ENCODE measurements at regions not wholly inside any gene's neighbourhood (a gene's known extent, or its start where the extent isn't known, plus 50 kb on each side); places are given as distances from the start of the nearest gene placed in this dataset.

DNA sequence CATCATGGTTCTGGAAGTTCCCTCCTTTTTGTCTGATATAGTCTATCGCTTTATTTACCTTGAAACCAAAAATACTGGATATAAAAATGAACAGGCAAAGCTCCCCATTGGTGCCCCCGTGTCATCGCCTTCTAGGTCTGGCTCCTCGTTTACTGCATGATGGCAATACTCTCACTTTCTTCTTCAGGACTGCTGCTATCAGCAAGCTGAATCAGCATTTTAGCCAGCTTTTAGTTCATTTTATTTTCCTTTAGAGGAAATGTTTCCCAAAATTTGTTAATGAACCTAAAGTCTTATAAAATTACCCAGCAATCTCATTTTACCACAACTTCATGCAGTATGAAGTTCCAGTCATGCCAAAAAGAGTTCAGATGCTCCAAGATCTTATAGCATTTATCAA, 80.5 kb downstream of the ZIC3 start:
- Histone ChIP-seq H3K27me3 (replicated peaks in 1 of 4; ENCODE audit: control extremely low read depth in 1 of 4, control insufficient read depth in 3 of 4, insufficient read depth in 4 of 4, low read length in 3 of 4) (no peaks in the 10 kb centered on the region), H3K9ac (ENCODE audit: low read length) (no peak overlapping the region), H2AFZ (ENCODE audit: insufficient read depth, low read depth, low read length, poor library complexity, severe bottlenecking) (no peak overlapping the region), H4K20me1 (ENCODE audit: control insufficient read depth, insufficient read depth, low read length, poor library complexity, severe bottlenecking) (no peaks in the 10 kb centered on the region), H3K27ac (ENCODE audit: low read length in 2 of 2) (no peak overlapping the region), H3K4me3 (ENCODE audit: control extremely low read depth in 1 of 5, extremely low read depth in 1 of 5, insufficient read depth in 1 of 5, low read depth in 2 of 5, low read length in 4 of 5) (no peak overlapping the region), H3K9me3 (ENCODE audit: control extremely low read depth in 1 of 3, control insufficient read depth in 2 of 3, insufficient read depth in 1 of 3, low read length in 2 of 3) (no peaks in the 10 kb centered on the region), H3K4me1 (ENCODE audit: control insufficient read depth in 2 of 2, insufficient read depth in 2 of 2, low read length in 2 of 2) (no peaks in the 10 kb centered on the region), H3K4me2 (replicated peaks; ENCODE audit: low read depth, low read length, poor library complexity, severe bottlenecking) (no peak overlapping the region), H3K79me2 (ENCODE audit: control insufficient read depth, insufficient read depth, low read length) (no peaks in the 10 kb centered on the region), H3K36me3 (replicated peaks in 1 of 2; ENCODE audit: control extremely low read depth in 1 of 2, control insufficient read depth in 1 of 2, extremely low read depth in 1 of 2, insufficient read depth in 2 of 2, low read length in 1 of 2) (no peaks in the 10 kb centered on the region)
- ChIA-PET POLR2A (no interaction called here), CTCF (no interaction called here)
- Mint-ChIP-seq H3K27ac (no peak overlapping the region), H3K4me1 (no peaks in the 10 kb centered on the region), H3K27me3 (no peaks in the 10 kb centered on the region), H3K9me3 (ENCODE audit: insufficient read depth) (no peaks in the 10 kb centered on the region), H3K4me3 (no peak overlapping the region)
- TF ChIP-seq EZH2 (IDR thresholded peaks at IDR 0.05; ENCODE audit: borderline replicate concordance, insufficient read depth, low read depth, low read length, poor library complexity, severe bottlenecking): no peak
- TF ChIP-seq, protein P1, sequence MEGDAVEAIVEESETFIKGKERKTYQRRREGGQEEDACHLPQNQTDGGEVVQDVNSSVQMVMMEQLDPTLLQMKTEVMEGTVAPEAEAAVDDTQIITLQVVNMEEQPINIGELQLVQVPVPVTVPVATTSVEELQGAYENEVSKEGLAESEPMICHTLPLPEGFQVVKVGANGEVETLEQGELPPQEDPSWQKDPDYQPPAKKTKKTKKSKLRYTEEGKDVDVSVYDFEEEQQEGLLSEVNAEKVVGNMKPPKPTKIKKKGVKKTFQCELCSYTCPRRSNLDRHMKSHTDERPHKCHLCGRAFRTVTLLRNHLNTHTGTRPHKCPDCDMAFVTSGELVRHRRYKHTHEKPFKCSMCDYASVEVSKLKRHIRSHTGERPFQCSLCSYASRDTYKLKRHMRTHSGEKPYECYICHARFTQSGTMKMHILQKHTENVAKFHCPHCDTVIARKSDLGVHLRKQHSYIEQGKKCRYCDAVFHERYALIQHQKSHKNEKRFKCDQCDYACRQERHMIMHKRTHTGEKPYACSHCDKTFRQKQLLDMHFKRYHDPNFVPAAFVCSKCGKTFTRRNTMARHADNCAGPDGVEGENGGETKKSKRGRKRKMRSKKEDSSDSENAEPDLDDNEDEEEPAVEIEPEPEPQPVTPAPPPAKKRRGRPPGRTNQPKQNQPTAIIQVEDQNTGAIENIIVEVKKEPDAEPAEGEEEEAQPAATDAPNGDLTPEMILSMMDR (IDR thresholded peaks at IDR 0.05): no peak
- ATAC-seq (ENCODE audit: low read depth): no peak
- no peak for DNase-seq
- WGBS (ENCODE audit: insufficient coverage): no CpG with 5 or more reads among the region's 4 CpGs
- intact Hi-C loops (cut with micrococcal nuclease): no loop called here

DNA sequence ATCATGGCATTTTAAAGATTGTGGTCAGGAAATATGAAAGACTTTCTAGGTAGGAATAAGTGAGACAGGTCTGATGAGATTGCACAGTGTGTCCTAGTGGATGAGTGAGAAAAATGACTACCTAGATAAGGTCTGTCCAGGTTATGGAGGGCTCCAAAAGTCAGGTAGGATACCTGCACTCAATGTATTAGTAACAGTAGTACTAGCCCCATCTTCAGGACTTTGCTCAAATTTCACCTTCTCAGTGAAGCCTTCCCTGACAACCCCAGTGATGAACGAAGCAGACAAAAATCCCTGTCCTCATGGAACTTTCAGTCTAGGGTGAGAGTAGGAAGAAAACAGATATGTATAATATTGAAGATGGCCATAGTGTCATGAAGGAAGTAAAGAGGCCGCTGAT, 85.7 kb downstream of the ZIC3 start:
- H4K20me1 ChIP-seq (ENCODE audit: control insufficient read depth, insufficient read depth, low read length, poor library complexity, severe bottlenecking): no peaks in the 10 kb centered on the region
- H3K9me3 ChIP-seq (ENCODE audit: control extremely low read depth in 1 of 3, control insufficient read depth in 2 of 3, insufficient read depth in 1 of 3, low read length in 2 of 3): no peaks in the 10 kb centered on the region
- Mint-ChIP-seq H3K9me3 (ENCODE audit: insufficient read depth) (no peaks in the 10 kb centered on the region), H3K4me3 (no peak overlapping the region), H3K4me1 (no peaks in the 10 kb centered on the region), H3K27me3 (no peaks in the 10 kb centered on the region), H3K27ac (no peak overlapping the region)
- intact Hi-C loops (cut with micrococcal nuclease): no loop called here
- DNase-seq: no peak
- WGBS (ENCODE audit: insufficient coverage): no CpG with 5 or more reads among the region's 2 CpGs
- ATAC-seq (ENCODE audit: low read depth): no peak
- POLR2A ChIA-PET: no interaction called here
- H3K36me3 ChIP-seq (replicated peaks in 1 of 2; ENCODE audit: control extremely low read depth in 1 of 2, control insufficient read depth in 1 of 2, extremely low read depth in 1 of 2, insufficient read depth in 2 of 2, low read length in 1 of 2): no peaks in the 10 kb centered on the region
- H2AFZ ChIP-seq (ENCODE audit: insufficient read depth, low read depth, low read length, poor library complexity, severe bottlenecking): no peak overlapping the region
- no peak overlapping the region for H3K4me3 ChIP-seq (ENCODE audit: control extremely low read depth in 1 of 5, extremely low read depth in 1 of 5, insufficient read depth in 1 of 5, low read depth in 2 of 5, low read length in 4 of 5)
- no peak overlapping the region for H3K9ac ChIP-seq (ENCODE audit: low read length)
- TF ChIP-seq, protein P1 (IDR thresholded peaks at IDR 0.05): no peak
- no peak for TF ChIP-seq EZH2 (IDR thresholded peaks at IDR 0.05; ENCODE audit: borderline replicate concordance, insufficient read depth, low read depth, low read length, poor library complexity, severe bottlenecking)
- H3K4me1 ChIP-seq (ENCODE audit: control insufficient read depth in 2 of 2, insufficient read depth in 2 of 2, low read length in 2 of 2): no peaks in the 10 kb centered on the region
- CTCF ChIA-PET: no interaction called here
- H3K4me2 ChIP-seq (replicated peaks; ENCODE audit: low read depth, low read length, poor library complexity, severe bottlenecking): no peak overlapping the region
- H3K27ac ChIP-seq (ENCODE audit: low read length in 2 of 2): no peak overlapping the region
- H3K79me2 ChIP-seq (ENCODE audit: control insufficient read depth, insufficient read depth, low read length): no peaks in the 10 kb centered on the region
- H3K27me3 ChIP-seq (replicated peaks in 1 of 4; ENCODE audit: control extremely low read depth in 1 of 4, control insufficient read depth in 3 of 4, insufficient read depth in 4 of 4, low read length in 3 of 4): no peaks in the 10 kb centered on the region
